ENCODE measurements at regions not wholly inside any gene's neighbourhood (a gene's known extent, or its start where the extent isn't known, plus 50 kb on each side); places are given as distances from the start of the nearest gene placed in this dataset.

GRCh38 chr18:73933685-73934084, 213.9 kb downstream of the FBXO15 start:
- TF ChIP-seq CTCF (IDR thresholded peaks at IDR 0.05) (no peak), ZFX (IDR thresholded peaks at IDR 0.05; ENCODE audit: borderline replicate concordance) (no peak)

All from 22Rv1 (cell line).